GM13976 (cell line): ENCODE measurements at regions not wholly inside any gene's neighbourhood (a gene's known extent, or its start where the extent isn't known, plus 50 kb on each side); places are given as distances from the start of the nearest gene placed in this dataset.

Experiments
- DNase-seq: peaks from one replicate; pipeline ENCODE4 v3.0.0; 2012; ENCODE audit warnings: low spot score
- CTCF ChIP-seq: IDR thresholded peaks from 2 replicates; pipeline ENCODE4 v1.5.1; 2012; ENCODE audit warnings: borderline replicate concordance, mild to moderate bottlenecking; ENCODE audit not compliant: insufficient read depth; ENCODE audit errors: extremely low read depth, missing control alignments, control extremely low read depth
- in situ Hi-C: fragments of 300-500 bp; cut with MboI; formaldehyde crosslinking; loops from one replicate; pipeline ENCODE4 v1.12.0; 2022; ENCODE audit warnings: low sequenced_read_pairs, mixed read lengths, inconsistent platforms; ENCODE audit not compliant: unreplicated experiment

GRCh38 chr2:219914577-219914976 is 287.1 kb downstream of the SLC4A3 start:
- no peak for TF ChIP-seq CTCF
- in situ Hi-C loops: no loop called here
- no peak for DNase-seq

- DNase-seq: no peak
- in situ Hi-C loops: no loop called here
- no peak for TF ChIP-seq CTCF
Observed at GRCh38 chr2:219916281-219916680, 288.9 kb downstream of the SLC4A3 start.

- no peak for DNase-seq
Observed at GRCh38 chr2:219916726-219917440, 289.5 kb downstream of the SLC4A3 start.

GRCh38 chr2:219918254-219918653 is 290.8 kb downstream of the SLC4A3 start:
- TF ChIP-seq CTCF: no peak
- in situ Hi-C loops: no loop called here
- no peak for DNase-seq

More at GRCh38 chr2:219916726-219917440, 289.5 kb downstream of the SLC4A3 start:
- in situ Hi-C loops: no loop called here
- no peak for TF ChIP-seq CTCF

- TF ChIP-seq CTCF: no peak
- DNase-seq: no peak
- in situ Hi-C loops: no loop called here
Observed at GRCh38 chr2:219918944-219919343, 291.5 kb downstream of the SLC4A3 start.

GRCh38 chr2:219919506-219919905 is 292.1 kb downstream of the SLC4A3 start:
- in situ Hi-C loops: no loop called here
- TF ChIP-seq CTCF: no peak

More at GRCh38 chr2:219919506-219919905, 292.1 kb downstream of the SLC4A3 start:
- DNase-seq: no peak
